ENCODE measurements at regions not wholly inside any gene's neighbourhood (a gene's known extent, or its start where the extent isn't known, plus 50 kb on each side); places are given as distances from the start of the nearest gene placed in this dataset.

GRCh38 chr1:113291777-113292602 lies 98.3 kb upstream of the MAGI3 start:
- H3K4me2 ChIP-seq (ENCODE audit: low read length), result no peak overlapping the region
- no peak overlapping the region for H3K9ac ChIP-seq (ENCODE audit: low read length)
- WGBS (ENCODE audit: extremely low coverage, insufficient coverage, insufficient read length), result no CpG with 5 or more reads among the region's 9 CpGs
- H4K12ac ChIP-seq (ENCODE audit: low read depth, low read length), result no peak overlapping the region
- H3K4me1 ChIP-seq (ENCODE audit: control insufficient read depth in 1 of 2, insufficient read depth in 2 of 2, low read length in 2 of 2), result no peaks in the 10 kb centered on the region
- H3K4ac ChIP-seq (ENCODE audit: low read depth, low read length), result no peak overlapping the region
- H3K23ac ChIP-seq (ENCODE audit: low read length), result no peak overlapping the region
- H3K27me3 ChIP-seq (ENCODE audit: insufficient read depth, low read length), result no peaks in the 10 kb centered on the region
- no peak overlapping the region for H2BK12ac ChIP-seq (ENCODE audit: low read length)
- H3K79me1 ChIP-seq (ENCODE audit: low read length), result no peaks in the 10 kb centered on the region
- no peak overlapping the region for H3K14ac ChIP-seq (ENCODE audit: low read length)
- H2BK5ac ChIP-seq (ENCODE audit: low read depth, low read length, poor library complexity), result no peak overlapping the region
- H2AFZ ChIP-seq (ENCODE audit: insufficient read depth, low read length, poor library complexity), result no peak overlapping the region
- no peak overlapping the region for H2BK120ac ChIP-seq (ENCODE audit: insufficient read depth, low read length, poor library complexity)
- H3K4me3 ChIP-seq (ENCODE audit: low read depth, low read length), result no peak overlapping the region
- H4K91ac ChIP-seq (ENCODE audit: low read depth, low read length), result no peak overlapping the region
- H3K27ac ChIP-seq (ENCODE audit: low read depth, low read length), result no peak overlapping the region
- no peaks in the 10 kb centered on the region for H3K36me3 ChIP-seq (ENCODE audit: control insufficient read depth in 1 of 2, insufficient read depth in 2 of 2, low read length in 2 of 2)
- no peak overlapping the region for H4K8ac ChIP-seq (ENCODE audit: low read depth, low read length)
- H3K9me3 ChIP-seq (ENCODE audit: insufficient read depth, low read depth, low read length), result no peaks in the 10 kb centered on the region
- no peak overlapping the region for H2AK5ac ChIP-seq (ENCODE audit: low read length)
- no peak for DNase-seq
- no peak overlapping the region for H3K18ac ChIP-seq (ENCODE audit: low read length)
- H3K79me2 ChIP-seq (ENCODE audit: control insufficient read depth, insufficient read depth, low read length, poor library complexity), result no peaks in the 10 kb centered on the region

- no peak overlapping the region for H3K4me3 ChIP-seq (ENCODE audit: low read depth, low read length)
- H3K27ac ChIP-seq (ENCODE audit: low read depth, low read length), result no peak overlapping the region
- H2BK5ac ChIP-seq (ENCODE audit: low read depth, low read length, poor library complexity), result no peak overlapping the region
- H2AK5ac ChIP-seq (ENCODE audit: low read length), result no peak overlapping the region
- H3K23ac ChIP-seq (ENCODE audit: low read length), result no peak overlapping the region
- H3K27me3 ChIP-seq (ENCODE audit: insufficient read depth, low read length), result no peaks in the 10 kb centered on the region
- DNase-seq, result no peak
- H3K79me2 ChIP-seq (ENCODE audit: control insufficient read depth, insufficient read depth, low read length, poor library complexity), result no peaks in the 10 kb centered on the region
- H3K79me1 ChIP-seq (ENCODE audit: low read length), result no peaks in the 10 kb centered on the region
- no peak overlapping the region for H3K14ac ChIP-seq (ENCODE audit: low read length)
- no peak overlapping the region for H4K12ac ChIP-seq (ENCODE audit: low read depth, low read length)
- H2BK12ac ChIP-seq (ENCODE audit: low read length), result no peak overlapping the region
- no peak overlapping the region for H3K18ac ChIP-seq (ENCODE audit: low read length)
- no peak overlapping the region for H3K9ac ChIP-seq (ENCODE audit: low read length)
- H3K9me3 ChIP-seq (ENCODE audit: insufficient read depth, low read depth, low read length), result no peaks in the 10 kb centered on the region
- no peak overlapping the region for H3K4me2 ChIP-seq (ENCODE audit: low read length)
- no peak overlapping the region for H2AFZ ChIP-seq (ENCODE audit: insufficient read depth, low read length, poor library complexity)
- no peak overlapping the region for H4K8ac ChIP-seq (ENCODE audit: low read depth, low read length)
- no peak overlapping the region for H4K91ac ChIP-seq (ENCODE audit: low read depth, low read length)
- no peaks in the 10 kb centered on the region for H3K36me3 ChIP-seq (ENCODE audit: control insufficient read depth in 1 of 2, insufficient read depth in 2 of 2, low read length in 2 of 2)
- H2BK120ac ChIP-seq (ENCODE audit: insufficient read depth, low read length, poor library complexity), result no peak overlapping the region
- H3K4ac ChIP-seq (ENCODE audit: low read depth, low read length), result no peak overlapping the region
- no peaks in the 10 kb centered on the region for H3K4me1 ChIP-seq (ENCODE audit: control insufficient read depth in 1 of 2, insufficient read depth in 2 of 2, low read length in 2 of 2)
- no CpG with 5 or more reads among the region's 2 CpGs for WGBS (ENCODE audit: extremely low coverage, insufficient coverage, insufficient read length)
Observed at GRCh38 chr1:113292603-113293255, 97.6 kb upstream of the MAGI3 start.

DNA sequence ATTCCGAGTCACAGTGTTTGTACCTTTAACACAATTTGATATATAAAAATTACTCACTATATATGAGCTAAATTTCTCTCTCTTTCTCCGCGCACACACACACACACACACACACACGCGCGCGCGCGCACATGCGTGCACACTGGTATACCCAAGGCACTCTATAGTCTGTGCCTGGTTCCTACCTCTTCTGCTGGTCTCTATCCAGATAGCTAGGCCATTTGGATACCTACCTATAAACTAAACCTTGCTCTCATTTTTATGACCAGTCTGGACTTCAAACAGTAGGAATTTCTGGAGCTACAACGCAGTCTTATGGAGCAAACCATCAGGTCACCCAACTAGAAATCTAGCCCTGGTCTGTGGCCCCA lies 97.1 kb upstream of the MAGI3 start:
- no peak overlapping the region for H3K14ac ChIP-seq (ENCODE audit: low read length)
- H2AK5ac ChIP-seq (ENCODE audit: low read length), result no peak overlapping the region
- no peak overlapping the region for H4K12ac ChIP-seq (ENCODE audit: low read depth, low read length)
- no peaks in the 10 kb centered on the region for H3K9me3 ChIP-seq (ENCODE audit: insufficient read depth, low read depth, low read length)
- no peak overlapping the region for H3K9ac ChIP-seq (ENCODE audit: low read length)
- H3K36me3 ChIP-seq (ENCODE audit: control insufficient read depth in 1 of 2, insufficient read depth in 2 of 2, low read length in 2 of 2), result no peaks in the 10 kb centered on the region
- H4K91ac ChIP-seq (ENCODE audit: low read depth, low read length), result no peak overlapping the region
- H3K79me2 ChIP-seq (ENCODE audit: control insufficient read depth, insufficient read depth, low read length, poor library complexity), result no peaks in the 10 kb centered on the region
- H2BK120ac ChIP-seq (ENCODE audit: insufficient read depth, low read length, poor library complexity), result no peak overlapping the region
- no peak overlapping the region for H3K18ac ChIP-seq (ENCODE audit: low read length)
- no peak overlapping the region for H4K8ac ChIP-seq (ENCODE audit: low read depth, low read length)
- no peak overlapping the region for H3K27ac ChIP-seq (ENCODE audit: low read depth, low read length)
- H2BK12ac ChIP-seq (ENCODE audit: low read length), result no peak overlapping the region
- no peaks in the 10 kb centered on the region for H3K79me1 ChIP-seq (ENCODE audit: low read length)
- no peaks in the 10 kb centered on the region for H3K4me1 ChIP-seq (ENCODE audit: control insufficient read depth in 1 of 2, insufficient read depth in 2 of 2, low read length in 2 of 2)
- no CpG with 5 or more reads among the region's 11 CpGs for WGBS (ENCODE audit: extremely low coverage, insufficient coverage, insufficient read length)
- H2AFZ ChIP-seq (ENCODE audit: insufficient read depth, low read length, poor library complexity), result no peak overlapping the region
- no peak overlapping the region for H2BK5ac ChIP-seq (ENCODE audit: low read depth, low read length, poor library complexity)
- H3K23ac ChIP-seq (ENCODE audit: low read length), result no peak overlapping the region
- H3K4me2 ChIP-seq (ENCODE audit: low read length), result no peak overlapping the region
- DNase-seq, result no peak
- H3K4ac ChIP-seq (ENCODE audit: low read depth, low read length), result no peak overlapping the region
- no peak overlapping the region for H3K4me3 ChIP-seq (ENCODE audit: low read depth, low read length)
- no peaks in the 10 kb centered on the region for H3K27me3 ChIP-seq (ENCODE audit: insufficient read depth, low read length)

- no CpG with 5 or more reads among the region's 1 CpG for WGBS (ENCODE audit: extremely low coverage, insufficient coverage, insufficient read length)
- no peak overlapping the region for H2BK12ac ChIP-seq (ENCODE audit: low read length)
- no peaks in the 10 kb centered on the region for H3K9me3 ChIP-seq (ENCODE audit: insufficient read depth, low read depth, low read length)
Observed at GRCh38 chr1:113297749-113298148, 92.6 kb upstream of the MAGI3 start.

More at GRCh38 chr1:113297749-113298148, 92.6 kb upstream of the MAGI3 start:
- H3K4me2 ChIP-seq (ENCODE audit: low read length), result no peak overlapping the region
- no peak overlapping the region for H3K4me3 ChIP-seq (ENCODE audit: low read depth, low read length)
- H3K4ac ChIP-seq (ENCODE audit: low read depth, low read length), result no peak overlapping the region
- no peak overlapping the region for H3K14ac ChIP-seq (ENCODE audit: low read length)
- H3K79me1 ChIP-seq (ENCODE audit: low read length), result no peaks in the 10 kb centered on the region
- no peaks in the 10 kb centered on the region for H3K79me2 ChIP-seq (ENCODE audit: control insufficient read depth, insufficient read depth, low read length, poor library complexity)
- no peak overlapping the region for H3K9ac ChIP-seq (ENCODE audit: low read length)
- no peaks in the 10 kb centered on the region for H3K27me3 ChIP-seq (ENCODE audit: insufficient read depth, low read length)
- H4K8ac ChIP-seq (ENCODE audit: low read depth, low read length), result no peak overlapping the region
- no peak overlapping the region for H3K27ac ChIP-seq (ENCODE audit: low read depth, low read length)
- no peak for DNase-seq
- H3K4me1 ChIP-seq (ENCODE audit: control insufficient read depth in 1 of 2, insufficient read depth in 2 of 2, low read length in 2 of 2), result no peaks in the 10 kb centered on the region
- no peak overlapping the region for H2BK120ac ChIP-seq (ENCODE audit: insufficient read depth, low read length, poor library complexity)
- no peak overlapping the region for H3K18ac ChIP-seq (ENCODE audit: low read length)
- no peak overlapping the region for H2AFZ ChIP-seq (ENCODE audit: insufficient read depth, low read length, poor library complexity)
- no peak overlapping the region for H2BK5ac ChIP-seq (ENCODE audit: low read depth, low read length, poor library complexity)
- no peak overlapping the region for H3K23ac ChIP-seq (ENCODE audit: low read length)
- H4K12ac ChIP-seq (ENCODE audit: low read depth, low read length), result no peak overlapping the region
- no peak overlapping the region for H4K91ac ChIP-seq (ENCODE audit: low read depth, low read length)
- no peak overlapping the region for H2AK5ac ChIP-seq (ENCODE audit: low read length)
- no peaks in the 10 kb centered on the region for H3K36me3 ChIP-seq (ENCODE audit: control insufficient read depth in 1 of 2, insufficient read depth in 2 of 2, low read length in 2 of 2)

All from trophoblast cell (in vitro differentiated cells and primary cell).